Activated CD4-positive, CD25-positive, alpha-beta regulatory T cell treated with anti-CD3 and anti-CD28 coated beads, Interleukin-2, amount 50 U/mL, for 24 hours (primary cell): ENCODE measurements at regions not wholly inside any gene's neighbourhood (a gene's known extent, or its start where the extent isn't known, plus 50 kb on each side); places are given as distances from the start of the nearest gene placed in this dataset.

Source experiments
- ATAC-seq, 2 donors: fragments of 150-1000 bp; cut with Tn5 transposase; one replicate each; pipeline ENCODE4 v1.10.0; 2021; ENCODE audit warnings: mild to moderate bottlenecking in 1 of 2, moderate library complexity in 1 of 2

GRCh38 chr1:87733386-87733785, 404.7 kb downstream of the LMO4 start:
- no peak for ATAC-seq

- ATAC-seq: no peak
Measured at GRCh38 chr1:87735750-87736149, 407.1 kb downstream of the LMO4 start.

GRCh38 chr1:87739141-87739540, 410.5 kb downstream of the LMO4 start:
- no peak for ATAC-seq

GRCh38 chr1:87739704-87740103, 411.0 kb downstream of the LMO4 start:
- ATAC-seq: no peak

GRCh38 chr1:87743256-87743655, 414.6 kb downstream of the LMO4 start:
- no peak for ATAC-seq

GRCh38 chr1:87744056-87744455, 415.4 kb downstream of the LMO4 start:
- ATAC-seq: no peak

GRCh38 chr1:87744763-87745162, 416.1 kb downstream of the LMO4 start:
- no peak for ATAC-seq

GRCh38 chr1:87753366-87753765, 424.7 kb downstream of the LMO4 start:
- ATAC-seq: no peak

- ATAC-seq: no peak
Measured at GRCh38 chr1:87754139-87754538, 425.5 kb downstream of the LMO4 start.

GRCh38 chr1:87757676-87758075, 429.0 kb downstream of the LMO4 start:
- ATAC-seq: no peak

GRCh38 chr1:87759421-87760087, 430.9 kb downstream of the LMO4 start:
- no peak for ATAC-seq

GRCh38 chr1:87760155-87760554, 431.5 kb downstream of the LMO4 start:
- ATAC-seq: no peak

- ATAC-seq: no peak
Measured at GRCh38 chr1:87760654-87761053, 432.0 kb downstream of the LMO4 start.

- ATAC-seq: no peak
Measured at GRCh38 chr1:87763483-87763882, 434.8 kb downstream of the LMO4 start.

GRCh38 chr1:87765057-87765680, 436.5 kb downstream of the LMO4 start:
- ATAC-seq: no peak

GRCh38 chr1:87765681-87766070, 437.0 kb downstream of the LMO4 start:
- ATAC-seq: no peak

GRCh38 chr1:87766737-87767136, 438.1 kb downstream of the LMO4 start:
- no peak for ATAC-seq

- no peak for ATAC-seq
Measured at GRCh38 chr1:87778896-87779295, 450.2 kb downstream of the LMO4 start.

- no peak for ATAC-seq
Measured at GRCh38 chr1:87781554-87781953, 452.9 kb downstream of the LMO4 start.

- no peak for ATAC-seq
Measured at GRCh38 chr1:87783315-87783714, 454.6 kb downstream of the LMO4 start.

- ATAC-seq: no peak
Measured at GRCh38 chr1:87785386-87785785, 456.7 kb downstream of the LMO4 start.

GRCh38 chr1:87786229-87786628, 457.5 kb downstream of the LMO4 start:
- ATAC-seq: no peak

- ATAC-seq: no peak
Measured at GRCh38 chr1:87786861-87787545, 458.3 kb downstream of the LMO4 start.

- no peak for ATAC-seq
Measured at GRCh38 chr1:87787551-87787950, 458.9 kb downstream of the LMO4 start.
